ENCODE measurements at regions not wholly inside any gene's neighbourhood (a gene's known extent, or its start where the extent isn't known, plus 50 kb on each side); places are given as distances from the start of the nearest gene placed in this dataset.

DNA sequence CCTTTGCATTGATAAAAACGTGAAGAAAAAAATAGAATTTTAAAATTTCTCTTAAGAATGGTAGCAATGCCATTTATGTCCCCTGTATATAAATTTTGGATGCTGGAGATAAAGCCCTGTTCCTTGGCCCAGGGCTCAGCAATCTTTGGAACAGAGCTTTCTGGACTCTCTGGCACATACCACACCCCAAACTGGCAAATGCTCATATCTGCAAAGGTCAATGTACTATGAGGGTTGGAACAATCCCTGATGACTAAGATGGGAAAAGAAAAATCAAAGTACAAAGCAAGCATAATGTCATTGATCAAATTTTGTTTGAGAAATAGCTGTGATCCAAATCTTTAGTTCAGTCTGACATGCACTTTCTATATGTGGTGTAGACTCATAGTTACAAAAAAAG, 158.1 kb upstream of the HCRTR2 start:
- H3K4me3 ChIP-seq (ENCODE audit: low read depth, low read length): no peak overlapping the region
- TF ChIP-seq, protein P1, sequence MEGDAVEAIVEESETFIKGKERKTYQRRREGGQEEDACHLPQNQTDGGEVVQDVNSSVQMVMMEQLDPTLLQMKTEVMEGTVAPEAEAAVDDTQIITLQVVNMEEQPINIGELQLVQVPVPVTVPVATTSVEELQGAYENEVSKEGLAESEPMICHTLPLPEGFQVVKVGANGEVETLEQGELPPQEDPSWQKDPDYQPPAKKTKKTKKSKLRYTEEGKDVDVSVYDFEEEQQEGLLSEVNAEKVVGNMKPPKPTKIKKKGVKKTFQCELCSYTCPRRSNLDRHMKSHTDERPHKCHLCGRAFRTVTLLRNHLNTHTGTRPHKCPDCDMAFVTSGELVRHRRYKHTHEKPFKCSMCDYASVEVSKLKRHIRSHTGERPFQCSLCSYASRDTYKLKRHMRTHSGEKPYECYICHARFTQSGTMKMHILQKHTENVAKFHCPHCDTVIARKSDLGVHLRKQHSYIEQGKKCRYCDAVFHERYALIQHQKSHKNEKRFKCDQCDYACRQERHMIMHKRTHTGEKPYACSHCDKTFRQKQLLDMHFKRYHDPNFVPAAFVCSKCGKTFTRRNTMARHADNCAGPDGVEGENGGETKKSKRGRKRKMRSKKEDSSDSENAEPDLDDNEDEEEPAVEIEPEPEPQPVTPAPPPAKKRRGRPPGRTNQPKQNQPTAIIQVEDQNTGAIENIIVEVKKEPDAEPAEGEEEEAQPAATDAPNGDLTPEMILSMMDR (IDR thresholded peaks at IDR 0.05; ENCODE audit: low read depth, low read length): no peak
- no peak for DNase-seq
- H3K36me3 ChIP-seq: no peaks in the 10 kb centered on the region
- no peaks in the 10 kb centered on the region for H3K27me3 ChIP-seq (ENCODE audit: insufficient read depth, low read depth, severe bottlenecking)
- H3K9me3 ChIP-seq (ENCODE audit: severe bottlenecking): no peaks in the 10 kb centered on the region
- H3K27ac ChIP-seq: no peak overlapping the region

GRCh38 chr6:55017555-55018300, 156.6 kb upstream of the HCRTR2 start:
- Histone ChIP-seq H3K36me3 (no peaks in the 10 kb centered on the region), H3K9me3 (ENCODE audit: severe bottlenecking) (no peaks in the 10 kb centered on the region), H3K27ac (no peak overlapping the region), H3K4me3 (ENCODE audit: low read depth, low read length) (no peak overlapping the region), H3K27me3 (ENCODE audit: insufficient read depth, low read depth, severe bottlenecking) (no peaks in the 10 kb centered on the region)
- DNase-seq: no peak
- TF ChIP-seq, protein P1 (IDR thresholded peaks at IDR 0.05; ENCODE audit: low read depth, low read length): no peak

- Histone ChIP-seq H3K36me3 (no peaks in the 10 kb centered on the region), H3K27me3 (ENCODE audit: insufficient read depth, low read depth, severe bottlenecking) (no peaks in the 10 kb centered on the region), H3K4me3 (ENCODE audit: low read depth, low read length) (no peak overlapping the region), H3K9me3 (ENCODE audit: severe bottlenecking) (no peaks in the 10 kb centered on the region), H3K27ac (no peak overlapping the region)
- TF ChIP-seq, protein P1 (IDR thresholded peaks at IDR 0.05; ENCODE audit: low read depth, low read length): no peak
- no peak for DNase-seq
Measured at GRCh38 chr6:55019591-55019990, 154.7 kb upstream of the HCRTR2 start.

GRCh38 chr6:55023230-55023629, 151.1 kb upstream of the HCRTR2 start:
- no peaks in the 10 kb centered on the region for H3K36me3 ChIP-seq
- H3K27me3 ChIP-seq (ENCODE audit: insufficient read depth, low read depth, severe bottlenecking): no peaks in the 10 kb centered on the region
- TF ChIP-seq, protein P1 (IDR thresholded peaks at IDR 0.05; ENCODE audit: low read depth, low read length): no peak
- no peak overlapping the region for H3K4me3 ChIP-seq (ENCODE audit: low read depth, low read length)
- H3K9me3 ChIP-seq (ENCODE audit: severe bottlenecking): no peaks in the 10 kb centered on the region
- DNase-seq: no peak
- no peak overlapping the region for H3K27ac ChIP-seq

GRCh38 chr6:55033016-55033546, 141.2 kb upstream of the HCRTR2 start:
- Histone ChIP-seq H3K36me3 (no peaks in the 10 kb centered on the region), H3K27me3 (ENCODE audit: insufficient read depth, low read depth, severe bottlenecking) (no peaks in the 10 kb centered on the region), H3K4me3 (ENCODE audit: low read depth, low read length) (no peak overlapping the region), H3K27ac (no peak overlapping the region), H3K9me3 (ENCODE audit: severe bottlenecking) (peaks cover 3% of the 10 kb centered on the region)
- DNase-seq: no peak
- TF ChIP-seq, protein P1 (IDR thresholded peaks at IDR 0.05; ENCODE audit: low read depth, low read length): no peak
